GM10266 (cell line): ENCODE measurements at regions not wholly inside any gene's neighbourhood (a gene's known extent, or its start where the extent isn't known, plus 50 kb on each side); places are given as distances from the start of the nearest gene placed in this dataset.

ENCODE experiments used
- DNase-seq: peaks from one replicate; pipeline ENCODE4 v3.0.0; 2012; ENCODE audit errors: extremely low spot score
- CTCF ChIP-seq: IDR thresholded peaks from 2 replicates; pipeline ENCODE4 v1.5.1; 2012; ENCODE audit warnings: mild to moderate bottlenecking, low read depth; ENCODE audit not compliant: control insufficient read depth, insufficient read depth; ENCODE audit errors: missing control alignments

- DNase-seq, result no peak
- TF ChIP-seq CTCF, result no peak
These were observed 1649.8 kb upstream of the PCDH10 start for GRCh38 chr4:131499141-131499873.

- no peak for DNase-seq
- no peak for TF ChIP-seq CTCF
These were observed 1639.6 kb upstream of the PCDH10 start for GRCh38 chr4:131509521-131509920.

GRCh38 chr4:131526686-131527085 lies 1622.4 kb upstream of the PCDH10 start:
- no peak for TF ChIP-seq CTCF
- DNase-seq, result no peak

GRCh38 chr4:131531087-131531486 lies 1618.0 kb upstream of the PCDH10 start:
- TF ChIP-seq CTCF, result no peak
- DNase-seq, result no peak

GRCh38 chr4:131534944-131535645 lies 1614.0 kb upstream of the PCDH10 start:
- DNase-seq, result no peak

GRCh38 chr4:131540256-131540655 lies 1608.8 kb upstream of the PCDH10 start:
- TF ChIP-seq CTCF, result no peak
- DNase-seq, result no peak

More at GRCh38 chr4:131534944-131535645, 1614.0 kb upstream of the PCDH10 start:
- TF ChIP-seq CTCF, result no peak

GRCh38 chr4:131547506-131547981 lies 1601.5 kb upstream of the PCDH10 start:
- DNase-seq, result no peak
- TF ChIP-seq CTCF, result no peak
